ENCODE measurements at regions not wholly inside any gene's neighbourhood (a gene's known extent, or its start where the extent isn't known, plus 50 kb on each side); places are given as distances from the start of the nearest gene placed in this dataset.

GRCh38 chr9:75666856-75667554 is 223.5 kb upstream of the PCSK5 start:
- H4K20me1 ChIP-seq (ENCODE audit: insufficient read depth): no peaks in the 10 kb centered on the region
- no peaks in the 10 kb centered on the region for H3K79me2 ChIP-seq (ENCODE audit: insufficient read depth)
- H3K9ac ChIP-seq: no peak overlapping the region
- CTCF ChIA-PET: interaction anchor here (0.9 to 1.1 kb wide), 2 partner anchors 9 to 13 kb away, joined by 3 read pairs; no protein-coding TSS in a partner anchor
- TF ChIP-seq, protein P1, sequence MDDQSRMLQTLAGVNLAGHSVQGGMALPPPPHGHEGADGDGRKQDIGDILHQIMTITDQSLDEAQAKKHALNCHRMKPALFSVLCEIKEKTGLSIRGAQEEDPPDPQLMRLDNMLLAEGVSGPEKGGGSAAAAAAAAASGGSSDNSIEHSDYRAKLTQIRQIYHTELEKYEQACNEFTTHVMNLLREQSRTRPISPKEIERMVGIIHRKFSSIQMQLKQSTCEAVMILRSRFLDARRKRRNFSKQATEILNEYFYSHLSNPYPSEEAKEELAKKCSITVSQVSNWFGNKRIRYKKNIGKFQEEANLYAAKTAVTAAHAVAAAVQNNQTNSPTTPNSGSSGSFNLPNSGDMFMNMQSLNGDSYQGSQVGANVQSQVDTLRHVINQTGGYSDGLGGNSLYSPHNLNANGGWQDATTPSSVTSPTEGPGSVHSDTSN (IDR thresholded peaks at IDR 0.05): no peak
- TF ChIP-seq TEAD4 (IDR thresholded peaks at IDR 0.05; ENCODE audit: borderline replicate concordance, insufficient read depth) (no peak), YY1 (IDR thresholded peaks at IDR 0.05; ENCODE audit: low read depth) (no peak), ZBTB33 (IDR thresholded peaks at IDR 0.05; ENCODE audit: borderline replicate concordance, low read depth) (no peak), SMC3 (IDR thresholded peaks at IDR 0.05; ENCODE audit: low read depth, low read length) (no peak), RAD21 (IDR thresholded peaks at IDR 0.05; ENCODE audit: low read length) (no peak), NRF1 (IDR thresholded peaks at IDR 0.05; ENCODE audit: low read depth, low read length) (no peak), FOXJ3 (CRISPR knock-in tag; IDR thresholded peaks at IDR 0.05) (no peak), RFX5 (IDR thresholded peaks at IDR 0.05; ENCODE audit: low read length) (no peak), GABPA (IDR thresholded peaks at IDR 0.05; ENCODE audit: low read depth) (no peak), JUND (IDR thresholded peaks at IDR 0.05) (no peak), NFIC (IDR thresholded peaks at IDR 0.05; ENCODE audit: borderline replicate concordance) (no peak), MXI1 (IDR thresholded peaks at IDR 0.05; ENCODE audit: low read depth, low read length) (no peak), RCOR1 (IDR thresholded peaks at IDR 0.05; ENCODE audit: low read length) (no peak), CHD2 (IDR thresholded peaks at IDR 0.05; ENCODE audit: low read length, partially characterized antibody) (no peak), EZH2phosphoT487 (IDR thresholded peaks at IDR 0.05; ENCODE audit: borderline replicate concordance, low read depth) (no peak), TCF12 (IDR thresholded peaks at IDR 0.05) (no peak)
- TF ChIP-seq, protein P2, sequence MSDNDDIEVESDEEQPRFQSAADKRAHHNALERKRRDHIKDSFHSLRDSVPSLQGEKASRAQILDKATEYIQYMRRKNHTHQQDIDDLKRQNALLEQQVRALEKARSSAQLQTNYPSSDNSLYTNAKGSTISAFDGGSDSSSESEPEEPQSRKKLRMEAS (IDR thresholded peaks at IDR 0.05; ENCODE audit: low read depth): no peak
- no peaks in the 10 kb centered on the region for H3K4me1 ChIP-seq (ENCODE audit: control insufficient read depth in 1 of 2, insufficient read depth in 2 of 2, low read depth in 1 of 2, low read length in 1 of 2)
- H3K9me2 ChIP-seq: no peaks in the 10 kb centered on the region
- H3K27me3 ChIP-seq (ENCODE audit: insufficient read depth): no peaks in the 10 kb centered on the region
- H3K9me3 ChIP-seq: no peaks in the 10 kb centered on the region
- H2AFZ ChIP-seq (ENCODE audit: low read depth): no peak overlapping the region
- H3K4me3 ChIP-seq (ENCODE audit: low read depth in 2 of 2, low read length in 1 of 2): no peak overlapping the region
- 9% methylated on average over 10 of the region's 10 CpGs for WGBS (ENCODE audit: low lambda C conversion rate)
- H3K36me3 ChIP-seq (replicated peaks in 1 of 2; ENCODE audit: control insufficient read depth in 1 of 2, insufficient read depth in 2 of 2, low read length in 1 of 2): no peaks in the 10 kb centered on the region
- no peak for DNase-seq
- H3K4me2 ChIP-seq: no peak overlapping the region
- no peak overlapping the region for H3K27ac ChIP-seq (ENCODE audit: low read depth in 2 of 2, low read length in 1 of 2)
- no peaks in the 10 kb centered on the region for H3F3A ChIP-seq (replicated peaks; ENCODE audit: insufficient read depth)
- POLR2A ChIA-PET: no interaction called here
